DOHH2 (cell line): ENCODE measurements at regions not wholly inside any gene's neighbourhood (a gene's known extent, or its start where the extent isn't known, plus 50 kb on each side); places are given as distances from the start of the nearest gene placed in this dataset.
"Not testable (repeated sequence)": the region's sequence is repeated elsewhere in the genome, so short reads cannot be mapped to it uniquely, and the experiment has no call there.

Source experiments
- EZH2phosphoT487 ChIP-seq: fragments of 200-600 bp; sonication (generic); IDR thresholded peaks from 2 replicates; pipeline ENCODE4 v1.6.1; 2017; ENCODE audit warnings: borderline replicate concordance, mild to moderate bottlenecking, antibody characterized with exemption, low read length, moderate library complexity, mixed read lengths
- TF ChIP-seq, protein P1 (sequence below): fragments of 200-600 bp; sonication (generic); IDR thresholded peaks from one replicate; pipeline ENCODE4 v1.5.1; 2014; ENCODE audit warnings: antibody characterized with exemption, mild to moderate bottlenecking, low read depth, low read length; ENCODE audit not compliant: poor library complexity, severe bottlenecking

DNA sequence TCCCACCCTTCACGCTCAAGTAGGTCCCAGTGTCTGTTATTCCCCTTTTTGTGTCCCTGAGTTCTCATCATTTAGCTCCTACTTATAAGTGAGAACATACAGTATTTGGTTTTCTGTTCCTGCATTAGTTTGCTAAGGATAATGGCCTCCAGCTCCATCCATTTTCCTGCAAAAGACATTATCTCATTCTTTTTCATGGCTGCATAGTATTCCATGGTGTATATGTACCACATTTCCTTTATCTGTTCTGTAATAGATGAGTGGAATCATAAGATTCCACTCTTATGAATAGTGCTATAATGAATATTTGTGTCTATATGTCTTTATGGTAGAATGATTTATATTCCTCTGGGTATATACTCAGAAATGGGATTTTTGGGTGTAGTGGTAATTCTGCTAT is 1473.5 kb upstream of the ACVR2A start:
- TF ChIP-seq, protein P1, sequence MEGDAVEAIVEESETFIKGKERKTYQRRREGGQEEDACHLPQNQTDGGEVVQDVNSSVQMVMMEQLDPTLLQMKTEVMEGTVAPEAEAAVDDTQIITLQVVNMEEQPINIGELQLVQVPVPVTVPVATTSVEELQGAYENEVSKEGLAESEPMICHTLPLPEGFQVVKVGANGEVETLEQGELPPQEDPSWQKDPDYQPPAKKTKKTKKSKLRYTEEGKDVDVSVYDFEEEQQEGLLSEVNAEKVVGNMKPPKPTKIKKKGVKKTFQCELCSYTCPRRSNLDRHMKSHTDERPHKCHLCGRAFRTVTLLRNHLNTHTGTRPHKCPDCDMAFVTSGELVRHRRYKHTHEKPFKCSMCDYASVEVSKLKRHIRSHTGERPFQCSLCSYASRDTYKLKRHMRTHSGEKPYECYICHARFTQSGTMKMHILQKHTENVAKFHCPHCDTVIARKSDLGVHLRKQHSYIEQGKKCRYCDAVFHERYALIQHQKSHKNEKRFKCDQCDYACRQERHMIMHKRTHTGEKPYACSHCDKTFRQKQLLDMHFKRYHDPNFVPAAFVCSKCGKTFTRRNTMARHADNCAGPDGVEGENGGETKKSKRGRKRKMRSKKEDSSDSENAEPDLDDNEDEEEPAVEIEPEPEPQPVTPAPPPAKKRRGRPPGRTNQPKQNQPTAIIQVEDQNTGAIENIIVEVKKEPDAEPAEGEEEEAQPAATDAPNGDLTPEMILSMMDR: not testable (repeated sequence)
- TF ChIP-seq EZH2phosphoT487: not testable (repeated sequence)
